AG08396 (cell line): ENCODE measurements at regions not wholly inside any gene's neighbourhood (a gene's known extent, or its start where the extent isn't known, plus 50 kb on each side); places are given as distances from the start of the nearest gene placed in this dataset.
"Not testable (repeated sequence)": the region's sequence is repeated elsewhere in the genome, so short reads cannot be mapped to it uniquely, and the experiment has no call there.

ENCODE experiments used
- DNase-seq: peaks from one replicate; pipeline ENCODE4 v3.0.0; 2012; ENCODE audit warnings: low spot score, mixed read lengths

DNA sequence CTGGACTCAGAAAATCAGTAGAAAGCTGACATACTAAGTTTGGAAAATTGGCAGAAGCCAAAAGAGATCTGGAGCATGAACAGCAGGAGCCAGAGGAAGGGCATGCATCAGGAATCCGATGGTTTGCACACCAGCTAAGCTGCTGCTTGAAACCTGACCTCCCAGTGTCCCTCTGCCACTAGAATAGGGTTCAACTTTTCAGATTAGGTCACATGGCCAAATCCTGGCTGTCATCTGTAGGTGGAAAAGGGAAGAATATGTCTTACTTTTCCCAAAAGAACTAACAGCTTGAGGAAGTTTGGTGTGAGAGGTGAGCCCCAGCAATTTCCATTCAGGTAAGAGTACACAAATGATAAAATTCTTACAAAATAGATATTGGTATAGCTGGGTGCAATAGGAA, 732.6 kb downstream of the RERGL start:
- no peak for DNase-seq

DNA sequence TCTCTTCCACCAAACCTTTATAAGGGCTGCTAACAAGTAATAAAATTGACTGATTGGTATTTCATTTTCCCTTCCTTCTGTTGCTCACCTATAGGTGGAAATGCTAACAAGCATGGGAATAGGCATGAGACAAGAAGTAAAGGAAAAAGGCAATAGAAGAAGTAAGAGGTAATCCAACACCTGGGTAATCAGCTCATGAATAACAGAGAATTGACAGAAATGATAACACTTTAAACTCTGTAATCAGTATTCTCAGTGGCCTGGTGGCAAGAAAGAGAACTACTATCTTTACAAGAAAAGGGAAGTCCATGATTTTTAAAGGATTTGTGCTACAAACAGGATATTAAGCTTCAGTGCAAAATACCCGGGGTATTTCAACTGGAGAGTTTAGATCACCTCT, 737.8 kb downstream of the RERGL start:
- no peak for DNase-seq

DNA sequence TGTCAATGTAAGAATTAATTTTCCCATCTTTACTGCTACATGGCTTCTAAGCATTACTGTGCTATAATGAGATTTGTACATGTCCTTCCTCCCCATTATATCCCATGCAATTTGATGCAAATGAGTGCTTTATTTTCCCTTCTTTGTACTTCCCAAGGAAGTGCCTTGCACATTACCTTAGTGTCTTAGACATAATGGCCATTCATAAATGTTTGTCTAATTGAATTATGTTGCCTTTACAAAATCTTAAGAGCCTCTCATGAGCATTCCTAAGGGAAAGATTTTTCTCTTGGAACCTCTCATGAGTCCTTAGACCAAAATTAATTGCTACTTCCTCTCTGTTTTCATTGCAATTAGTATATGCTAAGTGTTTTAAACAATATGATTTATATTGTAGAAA, 741.7 kb downstream of the RERGL start:
- DNase-seq, result no peak

DNA sequence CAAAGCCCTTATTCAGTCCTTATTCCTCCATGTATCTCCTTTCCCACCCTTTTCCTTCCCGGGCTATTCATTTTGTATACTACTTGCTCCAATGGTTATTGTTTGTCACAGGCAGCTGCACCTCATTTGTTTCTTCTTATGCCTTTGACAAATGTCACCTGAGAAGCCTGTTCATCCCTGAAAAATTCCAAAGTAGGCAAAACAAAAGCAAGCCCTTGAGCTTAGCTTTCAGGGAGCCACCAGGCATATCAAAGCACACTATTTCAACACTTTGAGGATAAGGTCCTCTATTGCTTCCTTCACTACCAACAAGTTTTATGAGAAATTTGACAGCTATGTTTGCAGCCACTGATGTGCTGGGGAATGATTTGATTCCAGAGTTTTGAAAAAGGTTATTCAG, 738.7 kb upstream of the LMO3 start:
- no peak for DNase-seq

DNA sequence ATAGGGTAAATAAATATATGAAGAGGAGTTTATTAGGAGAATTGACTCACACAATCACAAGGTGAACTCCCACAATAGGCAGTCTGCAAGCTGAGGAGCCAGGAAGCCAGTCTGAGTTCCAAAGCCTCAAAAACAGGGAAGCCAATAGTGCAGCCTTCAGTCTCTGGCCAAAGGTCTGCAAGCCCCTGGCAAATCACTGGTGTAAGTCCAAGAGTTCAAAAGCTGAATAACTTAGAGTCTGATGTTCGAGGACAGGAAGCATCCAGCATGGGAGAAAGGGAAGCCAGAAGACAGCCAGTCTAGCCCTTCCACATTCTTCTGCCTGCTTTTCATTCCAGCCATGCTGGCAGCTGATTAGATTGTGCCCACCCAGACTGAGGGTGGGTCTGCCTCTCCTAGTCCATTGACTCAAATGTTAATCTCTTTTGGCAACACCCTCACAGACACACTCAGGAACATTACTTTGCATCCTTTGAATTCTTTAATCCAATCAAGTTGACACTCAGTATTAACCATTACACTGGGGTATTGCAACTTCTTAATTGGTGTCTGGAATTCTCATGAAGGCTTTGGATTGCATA, 736.5 kb upstream of the LMO3 start:
- DNase-seq, result no peak

DNA sequence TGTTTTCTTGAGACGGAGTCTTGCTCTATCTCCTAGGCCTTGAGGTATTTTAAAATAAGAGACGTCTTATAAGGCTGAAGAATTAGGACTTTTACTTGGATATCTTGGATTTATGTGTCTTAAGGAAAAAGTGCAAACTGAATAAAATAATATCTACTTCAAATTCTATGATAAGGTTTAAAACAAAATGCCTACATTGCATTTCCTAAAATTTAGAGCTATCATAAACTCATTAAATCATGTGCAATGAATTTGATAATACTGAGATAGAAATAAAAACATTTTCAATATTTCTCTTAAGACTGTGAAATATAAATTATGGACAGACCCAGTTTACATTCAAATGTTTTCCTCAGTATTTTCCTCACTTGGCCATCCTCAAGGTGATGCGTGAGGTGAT, 729.5 kb upstream of the LMO3 start:
- no peak for DNase-seq

DNA sequence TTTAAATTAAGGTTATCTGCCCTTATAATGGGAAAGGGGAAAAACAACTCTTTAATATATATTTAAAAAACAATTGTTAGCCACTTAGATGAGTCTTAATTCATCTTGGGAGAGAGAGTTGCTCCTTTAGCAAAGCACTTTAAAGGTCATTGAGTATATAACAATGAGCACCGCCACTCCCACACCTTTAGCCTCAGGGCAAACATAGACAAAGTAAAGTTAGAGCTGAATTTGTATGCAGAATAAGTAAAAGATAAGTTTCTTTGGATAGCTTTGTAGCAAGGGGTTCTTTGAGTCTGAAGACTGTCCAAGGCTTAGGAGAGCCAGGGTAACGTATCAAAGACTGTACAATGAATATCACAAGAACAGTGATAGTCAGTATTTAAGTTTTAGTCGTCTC, 728.8 kb upstream of the LMO3 start:
- no peak for DNase-seq

DNA sequence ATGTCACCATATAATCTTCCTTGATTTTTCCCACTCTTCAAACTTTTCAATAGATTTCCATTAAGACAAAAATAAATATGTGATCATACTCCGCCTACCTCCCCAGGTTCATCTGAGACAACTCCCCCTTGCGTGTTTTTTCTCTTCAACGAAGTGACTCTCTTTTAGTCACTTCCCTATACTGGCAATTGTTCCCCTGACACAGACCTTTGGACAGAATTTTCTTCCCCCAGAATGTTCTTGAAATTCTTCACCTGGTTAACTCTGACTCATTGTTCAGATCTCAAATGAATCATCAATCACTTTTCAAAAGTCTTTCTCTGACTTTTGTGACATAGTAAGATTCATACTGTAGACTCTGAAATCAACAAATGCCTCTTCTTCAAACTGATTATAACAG, 727.3 kb upstream of the LMO3 start:
- DNase-seq, result no peak

DNA sequence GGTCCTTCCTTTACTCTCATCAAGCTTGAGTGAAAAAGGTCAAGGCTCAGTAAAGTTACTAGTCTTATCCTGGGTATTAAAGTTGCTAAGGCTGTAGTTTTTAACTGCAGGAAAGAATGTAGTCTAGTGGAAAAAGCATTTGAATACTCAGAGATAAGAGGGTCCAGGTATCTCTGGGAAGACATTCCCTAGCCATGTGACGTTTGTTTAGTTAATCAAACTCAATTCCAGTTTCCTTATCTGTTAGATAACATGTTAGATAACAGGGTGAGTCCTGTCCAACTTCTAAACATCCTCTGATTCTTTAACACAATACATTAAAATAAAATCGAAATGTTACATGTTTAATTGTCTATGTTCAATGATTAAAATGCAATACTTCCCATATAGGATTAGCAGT, 720.7 kb upstream of the LMO3 start:
- DNase-seq, result no peak

DNA sequence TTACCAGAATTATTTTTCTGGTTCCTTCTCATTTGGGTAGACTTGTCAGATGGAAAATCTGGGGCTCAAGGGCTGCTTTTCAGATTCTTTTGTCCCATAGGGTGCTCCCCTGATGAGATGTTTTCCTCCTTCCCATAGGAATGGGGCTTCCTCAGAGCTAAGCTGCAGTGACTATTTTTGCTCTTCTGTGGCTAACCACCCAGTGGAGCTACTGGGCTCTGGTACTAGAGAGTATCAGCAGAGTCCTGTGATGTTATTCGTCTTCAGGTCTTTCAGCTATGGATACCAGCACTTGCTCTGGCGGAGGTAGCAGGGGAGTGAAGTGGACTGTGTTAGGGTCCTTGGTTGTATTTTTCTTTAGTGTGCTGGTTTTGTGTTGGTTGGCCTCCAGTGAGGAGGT, 716.1 kb upstream of the LMO3 start:
- no peak for DNase-seq

DNA sequence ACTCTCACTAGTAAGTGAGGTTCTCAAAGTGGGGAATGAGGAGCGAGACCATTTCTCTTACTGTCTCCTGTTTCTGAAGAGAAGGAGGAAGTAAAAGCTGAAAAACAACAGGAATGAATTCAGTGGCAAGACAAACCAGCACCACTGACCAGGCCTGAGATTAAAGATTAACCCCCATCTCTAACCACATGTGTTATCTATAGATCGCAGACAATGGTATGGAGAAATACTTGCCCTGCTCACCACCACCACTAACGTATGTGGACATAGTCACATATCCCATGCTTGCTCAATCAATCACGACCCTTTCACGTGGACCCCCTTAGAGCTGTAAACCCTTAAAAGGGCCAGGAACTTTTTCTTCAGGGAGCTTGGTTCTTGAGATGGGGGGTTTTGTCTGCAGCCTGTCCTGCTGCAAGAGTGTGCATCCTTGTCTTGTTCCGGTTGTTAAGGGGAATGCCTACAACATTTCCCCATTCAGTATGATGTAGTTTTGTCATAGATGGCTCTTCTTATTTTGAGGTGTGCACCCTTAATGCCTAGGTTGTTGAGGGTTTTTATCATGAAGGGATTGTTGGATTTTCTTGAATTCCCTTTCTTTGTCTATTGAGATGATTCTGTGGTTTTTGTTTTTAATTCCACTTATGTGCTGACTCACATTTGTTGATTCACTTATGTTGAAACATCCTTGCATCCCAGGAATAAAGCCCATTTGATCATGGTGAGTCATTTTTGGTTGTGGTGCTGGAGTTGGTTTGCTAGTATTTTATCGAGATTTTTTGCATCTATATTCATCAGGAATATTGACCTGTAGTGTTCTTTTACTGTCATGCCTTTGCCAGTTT, 698.8 kb upstream of the LMO3 start:
- DNase-seq, result no peak

DNA sequence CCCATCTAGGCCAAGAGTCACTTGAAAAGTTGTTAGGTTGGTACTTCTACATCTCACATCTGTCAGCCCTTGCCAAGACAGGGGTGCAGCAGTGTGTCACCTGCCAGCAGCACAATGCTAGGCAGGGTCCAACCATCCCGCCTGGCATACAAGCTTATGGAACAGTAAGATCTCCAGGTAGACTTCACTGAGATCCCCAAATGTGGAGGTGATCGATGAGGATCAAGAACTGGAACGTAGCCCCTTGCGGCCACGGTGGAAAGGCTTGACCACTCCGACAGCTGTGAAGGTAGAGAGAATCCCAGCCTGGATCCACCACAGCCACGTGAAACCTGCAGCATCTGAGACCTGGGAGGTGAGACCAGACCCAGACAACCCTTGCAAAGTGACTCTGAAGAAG, 696.0 kb upstream of the LMO3 start:
- DNase-seq, result no peak

DNA sequence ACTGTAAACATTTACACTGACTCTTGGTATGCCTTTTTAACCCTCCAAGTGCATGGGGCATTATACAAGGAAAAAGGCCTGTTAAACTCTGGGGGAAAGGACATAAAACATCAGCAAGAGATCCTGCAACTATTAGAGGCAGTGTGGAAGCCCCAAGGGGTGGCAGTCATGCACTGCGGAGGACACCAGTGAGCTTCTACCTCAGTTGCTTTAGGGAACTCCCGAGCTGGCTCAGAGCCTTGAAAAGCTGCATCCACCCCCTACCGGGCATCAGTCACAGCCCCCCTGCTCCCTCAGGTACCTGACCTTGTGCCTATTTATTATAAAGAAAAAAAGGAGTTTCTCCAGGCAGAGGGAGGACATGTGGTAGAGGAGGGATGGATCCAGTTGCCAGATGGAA, 695.6 kb upstream of the LMO3 start:
- DNase-seq, result no peak

DNA sequence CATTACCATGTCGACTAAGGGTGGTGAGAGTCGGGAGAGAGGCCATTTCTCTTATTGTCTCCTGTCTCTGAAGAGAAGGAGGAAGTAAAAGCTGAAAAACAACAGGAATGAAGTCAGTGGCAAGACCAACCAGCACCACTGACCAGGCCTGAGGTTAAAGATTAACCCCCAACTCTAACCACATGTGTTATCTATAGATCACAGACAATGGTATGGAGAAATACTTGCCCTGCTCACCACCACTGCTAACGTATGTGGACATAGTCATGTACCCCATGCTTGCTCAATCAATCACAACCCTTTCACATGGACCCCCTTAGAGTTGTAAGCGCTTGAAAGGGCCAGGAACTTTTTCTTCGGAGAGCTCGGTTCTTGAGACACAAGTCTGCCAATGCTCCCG, 690.9 kb upstream of the LMO3 start:
- no peak for DNase-seq

DNA sequence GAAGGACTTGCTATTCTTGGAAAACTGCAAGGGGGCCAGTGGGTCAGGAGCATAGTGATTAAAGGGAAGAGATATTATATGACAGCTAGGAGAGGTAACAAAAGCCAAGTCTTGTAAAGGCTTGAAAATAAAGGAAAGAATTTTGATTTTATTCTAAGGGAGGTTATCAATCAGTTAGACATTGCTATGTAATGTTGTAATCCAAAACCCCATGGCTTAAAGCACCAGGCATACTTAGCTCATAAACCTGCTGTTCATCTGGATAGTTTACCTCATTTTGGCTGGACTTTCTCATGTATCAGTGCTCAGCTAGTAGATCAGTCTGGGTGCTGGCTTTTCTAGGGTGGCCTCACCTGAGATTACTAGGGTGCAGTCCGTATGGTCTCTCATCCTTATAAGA, 680.9 kb upstream of the LMO3 start:
- DNase-seq, result no peak

DNA sequence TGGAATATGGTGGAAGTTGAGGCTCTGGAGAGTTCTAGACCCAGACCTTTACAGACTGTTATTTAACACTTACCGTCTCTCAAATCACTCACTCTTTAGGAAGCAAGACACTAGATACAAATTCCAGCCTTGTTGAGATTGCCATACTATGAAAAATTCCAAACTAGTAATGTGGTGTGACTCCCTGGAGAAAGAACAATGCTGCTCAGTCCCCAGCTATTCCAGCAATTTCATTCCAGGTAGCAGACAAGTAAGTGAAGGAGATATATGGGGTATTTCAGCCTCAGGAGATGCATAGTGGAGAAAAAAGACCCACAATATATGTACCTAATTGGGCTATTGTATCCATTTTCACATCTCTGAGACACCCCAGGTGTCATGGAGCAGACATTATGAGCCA, 678.9 kb upstream of the LMO3 start:
- no peak for DNase-seq

DNA sequence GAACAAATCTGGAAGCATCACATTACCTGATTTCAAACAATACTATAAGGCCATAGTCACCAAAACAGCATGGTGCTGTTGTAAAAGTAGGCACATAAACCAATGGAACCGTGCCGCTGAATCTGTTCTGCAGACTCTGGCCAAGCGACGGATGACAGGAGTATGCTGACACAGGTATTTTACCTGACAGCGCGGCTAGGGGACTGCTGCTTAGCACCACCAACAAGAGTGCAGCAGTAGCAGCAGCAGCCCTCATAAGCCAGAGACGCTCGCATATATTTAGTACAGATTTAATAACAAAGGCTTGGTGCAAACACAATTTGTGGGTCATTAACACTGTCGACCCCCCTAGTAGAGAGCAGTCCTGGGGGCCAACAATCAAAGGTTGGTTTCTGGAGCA, 677.6 kb upstream of the LMO3 start:
- DNase-seq, result no peak

DNA sequence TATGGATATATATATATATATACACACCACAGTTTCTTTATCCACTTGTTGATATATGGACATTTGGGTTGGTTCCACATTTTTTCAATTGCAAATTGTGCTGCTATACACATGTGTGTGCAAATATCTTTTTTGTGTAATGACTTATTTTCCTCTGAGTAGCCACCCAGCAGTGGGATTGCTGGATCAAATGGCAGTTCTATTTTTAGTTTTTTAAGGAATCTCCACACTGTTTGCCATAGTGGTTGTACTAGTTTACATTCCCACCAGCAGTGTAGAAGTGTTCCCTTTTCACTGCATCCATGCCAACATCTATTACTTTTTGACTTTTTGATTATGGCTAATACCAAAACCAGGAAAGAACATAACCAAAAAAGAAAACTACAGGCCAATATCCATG, 676.2 kb upstream of the LMO3 start:
- DNase-seq, result not testable (repeated sequence)

DNA sequence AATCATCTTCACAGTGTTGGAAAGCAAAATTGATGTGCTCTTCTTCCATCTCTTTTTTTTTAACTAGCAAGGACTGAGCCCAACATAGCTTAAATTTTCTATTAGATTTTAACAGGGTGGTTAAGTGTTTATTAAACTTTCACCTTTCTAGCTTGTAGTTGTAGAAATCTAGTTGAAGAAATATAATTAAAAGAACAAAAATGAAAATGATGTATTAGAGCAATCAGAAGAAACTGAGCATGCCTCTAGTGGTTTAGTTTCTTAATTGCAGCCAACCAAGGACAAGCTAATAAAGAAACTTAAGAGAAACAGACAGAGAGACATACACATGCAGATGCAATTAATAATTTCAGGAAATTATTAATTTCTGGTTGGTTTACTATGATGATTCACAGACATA, 673.0 kb upstream of the LMO3 start:
- no peak for DNase-seq

DNA sequence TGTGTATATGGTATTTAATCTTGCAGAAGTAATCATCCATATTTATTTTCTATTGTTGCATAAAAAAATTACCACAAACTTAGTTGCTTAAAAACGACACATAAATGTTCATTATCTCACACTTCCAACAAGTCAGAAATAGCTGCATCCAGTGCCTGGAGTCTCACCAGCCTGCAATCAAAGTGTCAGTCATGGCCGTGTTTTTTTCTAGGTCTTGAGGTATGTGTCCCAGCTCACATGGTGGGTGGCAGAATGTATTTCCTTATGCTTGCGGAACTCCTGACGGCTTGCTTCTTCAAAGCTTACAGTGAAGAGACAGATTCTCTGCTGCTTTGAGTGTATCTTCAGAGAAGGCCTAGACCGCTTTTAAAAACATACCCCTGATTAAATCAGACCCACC, 670.2 kb upstream of the LMO3 start:
- no peak for DNase-seq

DNA sequence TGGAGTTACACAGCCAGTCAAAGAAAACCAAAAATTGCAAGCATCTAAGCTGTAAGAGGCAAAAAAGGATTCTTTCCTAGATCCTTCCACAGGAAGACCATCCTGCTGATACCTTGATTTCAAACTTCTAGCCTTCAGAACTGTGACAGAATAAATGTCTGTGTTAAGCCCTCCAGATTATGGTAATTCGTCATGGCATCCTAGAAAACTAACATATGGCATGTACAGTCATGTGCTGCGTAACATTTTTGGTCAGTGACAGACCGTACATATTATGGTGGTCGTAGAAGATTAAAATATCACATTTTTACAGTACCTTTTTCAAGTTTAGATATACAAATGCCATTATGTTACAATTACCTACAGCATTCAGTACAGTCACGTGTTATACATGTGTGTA, 660.9 kb upstream of the LMO3 start:
- no peak for DNase-seq

DNA sequence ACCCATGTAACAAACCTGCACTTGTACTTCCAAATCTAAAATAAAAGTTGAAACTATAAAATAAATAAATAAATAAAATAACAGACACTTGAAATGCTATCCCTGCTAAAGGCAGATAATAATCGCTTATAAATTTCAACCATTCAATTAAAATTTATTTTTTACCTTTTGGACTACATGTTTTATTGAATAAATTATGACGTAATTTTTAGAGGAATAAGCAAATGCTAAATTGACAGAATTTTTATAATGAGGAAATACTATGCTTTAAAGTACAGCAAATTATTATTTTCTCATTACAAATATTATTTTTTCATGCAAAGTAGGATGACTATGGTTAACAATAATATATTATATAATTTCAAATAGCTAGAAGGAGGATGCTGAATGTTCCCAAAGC, 658.6 kb upstream of the LMO3 start:
- DNase-seq, result no peak

DNA sequence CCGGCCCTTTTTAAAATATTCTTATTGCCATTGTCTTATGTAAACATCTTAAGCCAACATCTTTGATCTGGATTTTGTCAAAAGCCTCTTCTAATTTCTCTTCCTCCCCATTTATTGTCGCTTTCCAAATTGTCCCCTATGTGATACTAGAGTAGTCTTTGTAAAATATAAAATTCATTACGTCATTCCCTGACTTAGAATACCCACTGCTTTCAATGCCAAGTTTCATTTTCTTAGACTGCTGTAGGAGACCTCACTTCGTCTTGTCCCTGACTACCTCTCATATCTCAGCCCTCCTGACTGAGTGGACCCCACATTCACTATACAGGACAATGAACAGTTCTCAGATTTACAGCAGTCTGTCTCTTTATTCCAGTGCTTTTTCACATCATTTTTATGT, 633.9 kb upstream of the LMO3 start:
- DNase-seq, result no peak

DNA sequence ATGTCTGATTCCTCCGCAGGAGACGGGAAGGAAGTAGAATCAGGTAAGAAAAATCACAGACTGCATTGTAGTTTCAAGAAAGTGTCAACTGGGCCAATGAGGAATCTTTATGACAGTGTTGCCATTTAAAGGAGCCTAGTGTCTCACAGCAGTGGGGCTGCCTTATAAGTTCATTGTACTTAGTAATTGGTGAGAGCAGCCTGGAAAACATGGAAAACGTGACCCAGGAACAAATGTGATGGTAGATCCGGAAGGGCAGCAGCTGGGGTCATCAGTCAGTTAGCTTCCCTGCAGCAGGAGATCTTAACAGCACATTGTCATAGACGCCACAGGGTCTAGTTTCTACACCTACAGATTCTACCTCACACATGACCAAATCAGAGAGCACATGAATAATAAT, 630.0 kb upstream of the LMO3 start:
- DNase-seq, result no peak
